Thyroid gland (tissue), 4 donors: ENCODE measurements at regions not wholly inside any gene's neighbourhood (a gene's known extent, or its start where the extent isn't known, plus 50 kb on each side); places are given as distances from the start of the nearest gene placed in this dataset.

Experiments
- POLR2A ChIP-seq, 2 donors: fragments of 450-650 bp; IDR thresholded peaks; one replicate each; pipeline ENCODE4 v1.6.1; 2017; ENCODE audit warnings: antibody characterized with exemption in 2 of 2, mild to moderate bottlenecking in 2 of 2, moderate library complexity in 1 of 2
- TF ChIP-seq, protein P1 (sequence below), 6 experiments: fragments of 200-600 bp in 3 of 6; fragments of 450-650 bp in 3 of 6; sonication (generic) in 3 of 6; IDR thresholded peaks; one replicate each; pipeline ENCODE4 v1.5.1; 2016 to 2019; ENCODE audit warnings: antibody characterized with exemption in 6 of 6, mild to moderate bottlenecking in 2 of 6, inconsistent platforms in 1 of 6, moderate library complexity in 1 of 6

DNA sequence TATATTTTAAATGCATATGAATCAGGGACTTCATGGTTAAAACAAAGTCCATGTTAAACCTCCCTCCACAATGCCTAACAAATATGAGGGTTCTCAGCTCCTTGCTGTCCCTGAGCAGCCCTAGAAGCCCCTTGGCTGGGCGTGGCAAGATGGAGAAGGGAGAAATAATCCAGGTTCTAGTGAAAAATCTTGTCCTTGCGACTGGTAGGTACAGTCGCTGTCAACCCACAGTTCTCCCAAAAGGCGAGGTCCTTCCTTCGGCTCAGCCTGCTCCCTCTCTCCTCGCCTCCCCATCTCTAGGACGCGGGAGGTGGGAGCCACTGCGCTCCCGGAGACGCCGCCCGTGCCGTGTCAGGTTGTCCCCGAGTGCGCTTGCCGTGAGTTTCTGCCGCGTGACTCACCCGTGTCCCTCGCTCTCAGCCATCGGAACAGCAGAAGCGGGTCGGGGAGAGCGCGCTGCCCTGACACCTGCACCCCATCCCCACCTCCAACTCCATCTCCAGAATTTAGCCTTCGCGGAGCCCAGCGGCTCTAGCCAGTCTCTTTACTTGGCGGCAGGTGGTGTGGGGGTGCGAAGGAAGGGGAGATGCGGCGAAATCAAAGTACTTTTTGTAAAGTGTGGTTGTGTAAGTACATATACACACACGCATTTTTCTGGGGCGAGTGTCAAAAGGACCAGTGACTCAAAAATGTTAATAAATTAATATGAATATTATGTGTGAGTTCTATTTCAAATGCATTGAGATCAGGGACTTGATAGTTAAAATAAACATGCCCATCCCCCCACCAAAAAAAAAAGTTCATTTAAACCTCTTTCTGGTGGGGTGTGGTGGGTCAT lies 65.1 kb upstream of the TMEM17 start:
- TF ChIP-seq, protein P1, sequence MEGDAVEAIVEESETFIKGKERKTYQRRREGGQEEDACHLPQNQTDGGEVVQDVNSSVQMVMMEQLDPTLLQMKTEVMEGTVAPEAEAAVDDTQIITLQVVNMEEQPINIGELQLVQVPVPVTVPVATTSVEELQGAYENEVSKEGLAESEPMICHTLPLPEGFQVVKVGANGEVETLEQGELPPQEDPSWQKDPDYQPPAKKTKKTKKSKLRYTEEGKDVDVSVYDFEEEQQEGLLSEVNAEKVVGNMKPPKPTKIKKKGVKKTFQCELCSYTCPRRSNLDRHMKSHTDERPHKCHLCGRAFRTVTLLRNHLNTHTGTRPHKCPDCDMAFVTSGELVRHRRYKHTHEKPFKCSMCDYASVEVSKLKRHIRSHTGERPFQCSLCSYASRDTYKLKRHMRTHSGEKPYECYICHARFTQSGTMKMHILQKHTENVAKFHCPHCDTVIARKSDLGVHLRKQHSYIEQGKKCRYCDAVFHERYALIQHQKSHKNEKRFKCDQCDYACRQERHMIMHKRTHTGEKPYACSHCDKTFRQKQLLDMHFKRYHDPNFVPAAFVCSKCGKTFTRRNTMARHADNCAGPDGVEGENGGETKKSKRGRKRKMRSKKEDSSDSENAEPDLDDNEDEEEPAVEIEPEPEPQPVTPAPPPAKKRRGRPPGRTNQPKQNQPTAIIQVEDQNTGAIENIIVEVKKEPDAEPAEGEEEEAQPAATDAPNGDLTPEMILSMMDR (IDR thresholded peaks at IDR 0.05), result no peak
- no peak for TF ChIP-seq POLR2A (IDR thresholded peaks at IDR 0.05)
